ENCODE measurements at regions not wholly inside any gene's neighbourhood (a gene's known extent, or its start where the extent isn't known, plus 50 kb on each side); places are given as distances from the start of the nearest gene placed in this dataset.

GRCh38 chr14:53842938-53843337 is 113.7 kb downstream of the BMP4 start:
- Histone ChIP-seq H2BK12ac (ENCODE audit: low read length) (no peak overlapping the region), H3K23ac (ENCODE audit: low read length) (no peak overlapping the region), H3K79me1 (ENCODE audit: low read length) (no peaks in the 10 kb centered on the region), H3K4me2 (ENCODE audit: low read length) (no peak overlapping the region), H3K9me3 (ENCODE audit: insufficient read depth, low read depth, low read length) (no peaks in the 10 kb centered on the region), H3K4me3 (ENCODE audit: low read depth, low read length) (no peak overlapping the region), H3K27ac (ENCODE audit: low read depth, low read length) (no peak overlapping the region), H2BK5ac (ENCODE audit: low read depth, low read length, poor library complexity) (no peak overlapping the region), H3K14ac (ENCODE audit: low read length) (no peak overlapping the region), H4K91ac (ENCODE audit: low read depth, low read length) (no peak overlapping the region), H3K79me2 (ENCODE audit: control insufficient read depth, insufficient read depth, low read length, poor library complexity) (no peaks in the 10 kb centered on the region), H3K18ac (ENCODE audit: low read length) (no peak overlapping the region), H3K9ac (ENCODE audit: low read length) (no peak overlapping the region), H4K8ac (ENCODE audit: low read depth, low read length) (no peak overlapping the region), H2AK5ac (ENCODE audit: low read length) (no peak overlapping the region), H3K27me3 (ENCODE audit: insufficient read depth, low read length) (no peaks in the 10 kb centered on the region), H3K36me3 (ENCODE audit: control insufficient read depth in 1 of 2, insufficient read depth in 2 of 2, low read length in 2 of 2) (no peaks in the 10 kb centered on the region), H3K4me1 (ENCODE audit: control insufficient read depth in 1 of 2, insufficient read depth in 2 of 2, low read length in 2 of 2) (no peaks in the 10 kb centered on the region), H2BK120ac (ENCODE audit: insufficient read depth, low read length, poor library complexity) (no peak overlapping the region), H2AFZ (ENCODE audit: insufficient read depth, low read length, poor library complexity) (no peak overlapping the region), H3K4ac (ENCODE audit: low read depth, low read length) (no peak overlapping the region), H4K12ac (ENCODE audit: low read depth, low read length) (no peak overlapping the region)
- peak in 1 of 2 donors; percentile 15 for DNase-seq
- no CpG with 5 or more reads among the region's 4 CpGs for WGBS (ENCODE audit: extremely low coverage, insufficient coverage, insufficient read length)

GRCh38 chr14:53841109-53842099 is 115.2 kb downstream of the BMP4 start:
- no peak overlapping the region for H2BK120ac ChIP-seq (ENCODE audit: insufficient read depth, low read length, poor library complexity)

GRCh38 chr14:53840444-53840843 is 116.2 kb downstream of the BMP4 start:
- H3K36me3 ChIP-seq (ENCODE audit: control insufficient read depth in 1 of 2, insufficient read depth in 2 of 2, low read length in 2 of 2), result no peaks in the 10 kb centered on the region
- WGBS (ENCODE audit: extremely low coverage, insufficient coverage, insufficient read length), result no CpG with 5 or more reads among the region's 2 CpGs

More at GRCh38 chr14:53841109-53842099, 115.2 kb downstream of the BMP4 start:
- no peaks in the 10 kb centered on the region for H3K79me1 ChIP-seq (ENCODE audit: low read length)
- no peak overlapping the region for H3K14ac ChIP-seq (ENCODE audit: low read length)
- no peak overlapping the region for H3K4me2 ChIP-seq (ENCODE audit: low read length)
- no peak overlapping the region for H3K9ac ChIP-seq (ENCODE audit: low read length)
- no peak overlapping the region for H3K27ac ChIP-seq (ENCODE audit: low read depth, low read length)
- peaks cover 1% of the 10 kb centered on the region for H3K9me3 ChIP-seq (ENCODE audit: insufficient read depth, low read depth, low read length)
- no peak overlapping the region for H2AK5ac ChIP-seq (ENCODE audit: low read length)
- H2AFZ ChIP-seq (ENCODE audit: insufficient read depth, low read length, poor library complexity), result no peak overlapping the region
- no peak overlapping the region for H3K18ac ChIP-seq (ENCODE audit: low read length)
- no peaks in the 10 kb centered on the region for H3K4me1 ChIP-seq (ENCODE audit: control insufficient read depth in 1 of 2, insufficient read depth in 2 of 2, low read length in 2 of 2)
- no peak overlapping the region for H2BK5ac ChIP-seq (ENCODE audit: low read depth, low read length, poor library complexity)
- no peak overlapping the region for H4K8ac ChIP-seq (ENCODE audit: low read depth, low read length)
- no peak overlapping the region for H2BK12ac ChIP-seq (ENCODE audit: low read length)
- no peak overlapping the region for H3K23ac ChIP-seq (ENCODE audit: low read length)
- H4K12ac ChIP-seq (ENCODE audit: low read depth, low read length), result no peak overlapping the region
- no peaks in the 10 kb centered on the region for H3K79me2 ChIP-seq (ENCODE audit: control insufficient read depth, insufficient read depth, low read length, poor library complexity)
- no peaks in the 10 kb centered on the region for H3K36me3 ChIP-seq (ENCODE audit: control insufficient read depth in 1 of 2, insufficient read depth in 2 of 2, low read length in 2 of 2)
- H3K4me3 ChIP-seq (ENCODE audit: low read depth, low read length), result no peak overlapping the region
- DNase-seq, result no peak
- WGBS (ENCODE audit: extremely low coverage, insufficient coverage, insufficient read length), result no CpG with 5 or more reads among the region's 3 CpGs
- no peaks in the 10 kb centered on the region for H3K27me3 ChIP-seq (ENCODE audit: insufficient read depth, low read length)
- H3K4ac ChIP-seq (ENCODE audit: low read depth, low read length), result no peak overlapping the region
- no peak overlapping the region for H4K91ac ChIP-seq (ENCODE audit: low read depth, low read length)

GRCh38 chr14:53838374-53838773 is 118.3 kb downstream of the BMP4 start:
- H3K4me2 ChIP-seq (ENCODE audit: low read length), result no peak overlapping the region
- no peak overlapping the region for H4K91ac ChIP-seq (ENCODE audit: low read depth, low read length)
- no CpG with 5 or more reads among the region's 4 CpGs for WGBS (ENCODE audit: extremely low coverage, insufficient coverage, insufficient read length)
- no peak overlapping the region for H2AK5ac ChIP-seq (ENCODE audit: low read length)
- no peak overlapping the region for H2BK120ac ChIP-seq (ENCODE audit: insufficient read depth, low read length, poor library complexity)
- H3K14ac ChIP-seq (ENCODE audit: low read length), result no peak overlapping the region
- no peak overlapping the region for H2AFZ ChIP-seq (ENCODE audit: insufficient read depth, low read length, poor library complexity)
- H3K79me1 ChIP-seq (ENCODE audit: low read length), result no peaks in the 10 kb centered on the region
- DNase-seq, result no peak
- H3K79me2 ChIP-seq (ENCODE audit: control insufficient read depth, insufficient read depth, low read length, poor library complexity), result no peaks in the 10 kb centered on the region
- no peak overlapping the region for H4K12ac ChIP-seq (ENCODE audit: low read depth, low read length)
- no peak overlapping the region for H3K9ac ChIP-seq (ENCODE audit: low read length)
- H3K27me3 ChIP-seq (ENCODE audit: insufficient read depth, low read length), result no peaks in the 10 kb centered on the region
- no peak overlapping the region for H3K18ac ChIP-seq (ENCODE audit: low read length)
- no peak overlapping the region for H2BK12ac ChIP-seq (ENCODE audit: low read length)
- H3K4ac ChIP-seq (ENCODE audit: low read depth, low read length), result no peak overlapping the region
- H2BK5ac ChIP-seq (ENCODE audit: low read depth, low read length, poor library complexity), result no peak overlapping the region
- no peak overlapping the region for H3K4me3 ChIP-seq (ENCODE audit: low read depth, low read length)
- no peak overlapping the region for H3K27ac ChIP-seq (ENCODE audit: low read depth, low read length)
- H4K8ac ChIP-seq (ENCODE audit: low read depth, low read length), result no peak overlapping the region
- peaks cover 1% of the 10 kb centered on the region for H3K9me3 ChIP-seq (ENCODE audit: insufficient read depth, low read depth, low read length)
- no peak overlapping the region for H3K23ac ChIP-seq (ENCODE audit: low read length)
- H3K4me1 ChIP-seq (ENCODE audit: control insufficient read depth in 1 of 2, insufficient read depth in 2 of 2, low read length in 2 of 2), result no peaks in the 10 kb centered on the region
- H3K36me3 ChIP-seq (ENCODE audit: control insufficient read depth in 1 of 2, insufficient read depth in 2 of 2, low read length in 2 of 2), result no peaks in the 10 kb centered on the region

More at GRCh38 chr14:53840444-53840843, 116.2 kb downstream of the BMP4 start:
- Histone ChIP-seq H4K12ac (ENCODE audit: low read depth, low read length) (no peak overlapping the region), H2BK12ac (ENCODE audit: low read length) (no peak overlapping the region), H3K4me3 (ENCODE audit: low read depth, low read length) (no peak overlapping the region), H2BK120ac (ENCODE audit: insufficient read depth, low read length, poor library complexity) (no peak overlapping the region), H3K79me1 (ENCODE audit: low read length) (no peaks in the 10 kb centered on the region), H2BK5ac (ENCODE audit: low read depth, low read length, poor library complexity) (no peak overlapping the region), H2AFZ (ENCODE audit: insufficient read depth, low read length, poor library complexity) (no peak overlapping the region), H3K23ac (ENCODE audit: low read length) (no peak overlapping the region), H3K27me3 (ENCODE audit: insufficient read depth, low read length) (no peaks in the 10 kb centered on the region), H3K27ac (ENCODE audit: low read depth, low read length) (no peak overlapping the region), H2AK5ac (ENCODE audit: low read length) (no peak overlapping the region), H3K9ac (ENCODE audit: low read length) (no peak overlapping the region), H3K9me3 (ENCODE audit: insufficient read depth, low read depth, low read length) (peaks cover 1% of the 10 kb centered on the region), H3K14ac (ENCODE audit: low read length) (no peak overlapping the region), H4K91ac (ENCODE audit: low read depth, low read length) (no peak overlapping the region), H3K18ac (ENCODE audit: low read length) (no peak overlapping the region), H3K4me1 (ENCODE audit: control insufficient read depth in 1 of 2, insufficient read depth in 2 of 2, low read length in 2 of 2) (no peaks in the 10 kb centered on the region), H4K8ac (ENCODE audit: low read depth, low read length) (no peak overlapping the region), H3K79me2 (ENCODE audit: control insufficient read depth, insufficient read depth, low read length, poor library complexity) (no peaks in the 10 kb centered on the region), H3K4ac (ENCODE audit: low read depth, low read length) (no peak overlapping the region), H3K4me2 (ENCODE audit: low read length) (no peak overlapping the region)
- no peak for DNase-seq
